ENCODE measurements at regions not wholly inside any gene's neighbourhood (a gene's known extent, or its start where the extent isn't known, plus 50 kb on each side); places are given as distances from the start of the nearest gene placed in this dataset.
"Not testable (repeated sequence)": the region's sequence is repeated elsewhere in the genome, so short reads cannot be mapped to it uniquely, and the experiment has no call there.

DNA sequence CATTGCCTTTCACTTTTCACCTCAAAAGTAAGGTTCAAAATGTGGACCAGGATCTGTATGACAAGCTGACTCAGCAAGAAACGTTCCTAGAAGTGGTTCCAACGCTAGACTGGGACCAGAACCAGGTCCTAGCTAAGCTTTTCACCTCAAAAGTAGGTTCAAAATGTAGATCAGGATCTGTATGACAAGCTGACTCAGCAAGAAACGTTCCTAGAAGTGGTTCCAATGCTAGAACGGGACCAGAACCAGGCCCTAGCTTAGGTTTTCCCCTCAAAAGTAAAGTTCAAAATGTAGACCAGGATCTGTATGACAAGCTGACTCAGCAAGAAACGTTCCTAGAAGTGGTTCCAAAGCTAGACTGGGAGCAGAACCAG lies 52.5 kb upstream of the TMEM97 start:
- TF ChIP-seq, protein P1, sequence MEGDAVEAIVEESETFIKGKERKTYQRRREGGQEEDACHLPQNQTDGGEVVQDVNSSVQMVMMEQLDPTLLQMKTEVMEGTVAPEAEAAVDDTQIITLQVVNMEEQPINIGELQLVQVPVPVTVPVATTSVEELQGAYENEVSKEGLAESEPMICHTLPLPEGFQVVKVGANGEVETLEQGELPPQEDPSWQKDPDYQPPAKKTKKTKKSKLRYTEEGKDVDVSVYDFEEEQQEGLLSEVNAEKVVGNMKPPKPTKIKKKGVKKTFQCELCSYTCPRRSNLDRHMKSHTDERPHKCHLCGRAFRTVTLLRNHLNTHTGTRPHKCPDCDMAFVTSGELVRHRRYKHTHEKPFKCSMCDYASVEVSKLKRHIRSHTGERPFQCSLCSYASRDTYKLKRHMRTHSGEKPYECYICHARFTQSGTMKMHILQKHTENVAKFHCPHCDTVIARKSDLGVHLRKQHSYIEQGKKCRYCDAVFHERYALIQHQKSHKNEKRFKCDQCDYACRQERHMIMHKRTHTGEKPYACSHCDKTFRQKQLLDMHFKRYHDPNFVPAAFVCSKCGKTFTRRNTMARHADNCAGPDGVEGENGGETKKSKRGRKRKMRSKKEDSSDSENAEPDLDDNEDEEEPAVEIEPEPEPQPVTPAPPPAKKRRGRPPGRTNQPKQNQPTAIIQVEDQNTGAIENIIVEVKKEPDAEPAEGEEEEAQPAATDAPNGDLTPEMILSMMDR (conservative IDR thresholded peaks at IDR 0.05; ENCODE audit: low read depth, low read length): not testable (repeated sequence)
- TF ChIP-seq EZH2phosphoT487 (IDR thresholded peaks at IDR 0.05; ENCODE audit: borderline replicate concordance, low read length): not testable (repeated sequence)
